Neutrophil (primary cell): ENCODE measurements at regions not wholly inside any gene's neighbourhood (a gene's known extent, or its start where the extent isn't known, plus 50 kb on each side); places are given as distances from the start of the nearest gene placed in this dataset.

Source experiments
- H3K27ac ChIP-seq: fragments of 200-600 bp; sonication (generic); 2 replicates; pipeline ENCODE4 v1.5.1; 2016; ENCODE audit warnings: mild to moderate bottlenecking, moderate library complexity
- H3K27me3 ChIP-seq: fragments of 200-600 bp; sonication (generic); 2 replicates; pipeline ENCODE4 v1.6.0; 2016; ENCODE audit warnings: mild to moderate bottlenecking
- H3K36me3 ChIP-seq: fragments of 200-600 bp; sonication (generic); 2 replicates; pipeline ENCODE4 v1.5.1; 2017
- H3K4me1 ChIP-seq, 2 experiments: fragments of 200-600 bp in 1 of 2; sonication (generic) in 1 of 2; 1 replicate in 1 of 2; 2 replicates in 1 of 2; pipeline versions ENCODE4 v1.5.1 to v1.6.1; 2013 to 2016; ENCODE audit warnings: low read depth in 1 of 2, low read length in 1 of 2, mild to moderate bottlenecking in 1 of 2, moderate library complexity in 1 of 2; ENCODE audit not compliant: control insufficient read depth in 1 of 2, insufficient read depth in 1 of 2
- H3K4me3 ChIP-seq, 2 experiments: fragments of 200-600 bp in 1 of 2; sonication (generic) in 1 of 2; 1 replicate in 1 of 2; 2 replicates in 1 of 2; pipeline ENCODE4 v1.5.1; 2013 to 2016; ENCODE audit warnings: low read depth in 1 of 2, low read length in 1 of 2, mild to moderate bottlenecking in 1 of 2, moderate library complexity in 1 of 2
- H3K9me3 ChIP-seq: fragments of 200-600 bp; sonication (generic); 2 replicates; pipeline ENCODE4 v1.5.1; 2016
- CTCF ChIP-seq: fragments of 200-600 bp; sonication (generic); IDR thresholded peaks from 2 replicates; pipeline ENCODE4 v1.5.1; 2016; ENCODE audit warnings: antibody characterized with exemption

GRCh38 chr14:65263177-65263788 is 149.2 kb upstream of the FUT8 start:
- H3K4me1 ChIP-seq: no peaks in the 10 kb centered on the region
- no peaks in the 10 kb centered on the region for H3K36me3 ChIP-seq
- no peaks in the 10 kb centered on the region for H3K9me3 ChIP-seq
- H3K4me3 ChIP-seq: no peak overlapping the region
- H3K27me3 ChIP-seq: peaks cover 4% of the 10 kb centered on the region
- TF ChIP-seq CTCF: no peak
- H3K27ac ChIP-seq: no peak overlapping the region

- H3K4me1 ChIP-seq: peaks cover 0 to 7% of the 10 kb centered on the region in 2 experiments
- H3K9me3 ChIP-seq: no peaks in the 10 kb centered on the region
- no peaks in the 10 kb centered on the region for H3K27me3 ChIP-seq
- no peak overlapping the region for H3K27ac ChIP-seq
- no peak for TF ChIP-seq CTCF
- no peaks in the 10 kb centered on the region for H3K36me3 ChIP-seq
- H3K4me3 ChIP-seq: no peak overlapping the region
Observed at GRCh38 chr14:65267856-65268255, 144.7 kb upstream of the FUT8 start.

- TF ChIP-seq CTCF: no peak
- H3K9me3 ChIP-seq: no peaks in the 10 kb centered on the region
- no peaks in the 10 kb centered on the region for H3K27me3 ChIP-seq
- H3K27ac ChIP-seq: no peak overlapping the region
- H3K36me3 ChIP-seq: no peaks in the 10 kb centered on the region
- H3K4me3 ChIP-seq: no peak overlapping the region
- H3K4me1 ChIP-seq: peaks cover 0 to 7% of the 10 kb centered on the region in 2 experiments
Observed at GRCh38 chr14:65268594-65268993, 143.9 kb upstream of the FUT8 start.

GRCh38 chr14:65269732-65270131 is 142.8 kb upstream of the FUT8 start:
- H3K9me3 ChIP-seq: no peaks in the 10 kb centered on the region
- peaks cover 0 to 7% of the 10 kb centered on the region in 2 experiments for H3K4me1 ChIP-seq
- no peaks in the 10 kb centered on the region for H3K36me3 ChIP-seq

GRCh38 chr14:65277027-65277426 is 135.5 kb upstream of the FUT8 start:
- H3K4me1 ChIP-seq: no peaks in the 10 kb centered on the region
- H3K4me3 ChIP-seq: no peak overlapping the region
- TF ChIP-seq CTCF: no peak
- H3K27me3 ChIP-seq: no peaks in the 10 kb centered on the region
- no peaks in the 10 kb centered on the region for H3K36me3 ChIP-seq
- no peak overlapping the region for H3K27ac ChIP-seq
- no peaks in the 10 kb centered on the region for H3K9me3 ChIP-seq

More at GRCh38 chr14:65269732-65270131, 142.8 kb upstream of the FUT8 start:
- TF ChIP-seq CTCF: no peak
- no peak overlapping the region for H3K4me3 ChIP-seq
- H3K27ac ChIP-seq: no peak overlapping the region
- H3K27me3 ChIP-seq: no peaks in the 10 kb centered on the region
